Activated CD4-positive, alpha-beta T cell treated with anti-CD3 and anti-CD28 coated beads, Interleukin-2, Interleukin-4, amounts not matched to agents 100 ng/mL and 50 ng/mL, durations not matched to agents 16 hours and 8 hours (primary cell): ENCODE measurements at regions not wholly inside any gene's neighbourhood (a gene's known extent, or its start where the extent isn't known, plus 50 kb on each side); places are given as distances from the start of the nearest gene placed in this dataset.

ENCODE experiments used
- DNase-seq: peaks from one replicate; pipeline ENCODE4 v3.0.0-alpha.2; 2020; ENCODE audit warnings: low spot score

- DNase-seq, result no peak
These were observed 94.6 kb downstream of the ZPLD1 start for GRCh38 chr3:102529452-102529851.

GRCh38 chr3:102530415-102531181 is 95.8 kb downstream of the ZPLD1 start:
- no peak for DNase-seq

DNA sequence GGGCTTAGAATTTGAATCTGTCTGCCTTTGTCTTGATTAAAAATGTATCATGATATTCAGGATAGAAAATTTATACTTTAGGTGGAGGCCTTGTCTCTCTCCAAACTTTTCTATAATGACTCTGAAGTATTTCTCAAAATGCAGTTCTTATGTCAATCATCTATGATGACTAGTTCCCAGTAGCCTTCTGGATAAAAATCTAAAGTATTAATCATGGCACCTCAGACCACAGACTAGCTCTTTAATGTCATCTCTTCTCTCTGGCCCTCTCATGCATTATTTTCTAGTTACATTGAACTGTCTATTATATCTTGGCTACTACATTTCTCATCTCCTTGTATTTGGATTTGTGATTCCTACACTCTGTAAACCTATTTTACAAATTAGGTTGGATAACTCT is 96.9 kb downstream of the ZPLD1 start:
- no peak for DNase-seq

GRCh38 chr3:102532901-102533300 is 98.1 kb downstream of the ZPLD1 start:
- peak; percentile 6 for DNase-seq

DNA sequence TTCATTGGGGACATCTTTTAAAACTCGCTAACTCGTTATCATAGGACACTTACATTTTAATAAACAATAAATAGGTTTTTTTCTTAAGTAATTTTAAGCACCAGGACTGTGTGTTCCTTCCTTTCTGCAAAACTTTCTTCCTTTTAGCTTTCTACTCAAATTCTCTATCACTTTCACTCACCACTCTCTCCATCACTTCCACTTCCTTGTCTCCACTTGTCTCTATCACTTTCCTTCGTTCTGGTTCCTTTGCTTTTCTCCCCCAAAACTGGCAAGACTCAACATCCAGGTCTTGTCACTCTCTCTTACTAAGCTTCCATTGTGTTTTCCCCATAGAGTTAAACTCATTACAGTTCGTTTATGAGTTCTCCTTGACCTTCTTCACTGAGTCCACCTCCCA is 99.0 kb downstream of the ZPLD1 start:
- no peak for DNase-seq

DNA sequence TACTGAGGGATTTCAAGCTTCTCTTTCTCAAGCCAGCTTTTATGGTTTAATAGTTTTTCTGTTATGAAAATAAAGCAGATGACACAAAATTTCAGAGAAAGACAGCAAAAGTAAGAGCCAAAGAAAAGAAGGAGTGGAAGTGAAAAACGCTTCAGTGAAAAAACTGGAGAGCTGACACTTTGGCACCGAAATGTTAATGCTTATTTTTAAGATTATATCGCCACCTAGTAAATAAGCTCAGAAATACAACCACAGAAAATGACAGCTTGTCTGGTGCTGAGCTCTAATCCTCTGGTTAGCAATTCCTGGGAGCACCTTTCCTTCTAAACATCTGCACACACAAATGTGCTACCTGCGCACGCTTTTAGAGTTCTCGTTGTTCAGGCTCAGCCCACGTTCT is 101.6 kb downstream of the ZPLD1 start:
- DNase-seq, result peak; percentile 16

DNA sequence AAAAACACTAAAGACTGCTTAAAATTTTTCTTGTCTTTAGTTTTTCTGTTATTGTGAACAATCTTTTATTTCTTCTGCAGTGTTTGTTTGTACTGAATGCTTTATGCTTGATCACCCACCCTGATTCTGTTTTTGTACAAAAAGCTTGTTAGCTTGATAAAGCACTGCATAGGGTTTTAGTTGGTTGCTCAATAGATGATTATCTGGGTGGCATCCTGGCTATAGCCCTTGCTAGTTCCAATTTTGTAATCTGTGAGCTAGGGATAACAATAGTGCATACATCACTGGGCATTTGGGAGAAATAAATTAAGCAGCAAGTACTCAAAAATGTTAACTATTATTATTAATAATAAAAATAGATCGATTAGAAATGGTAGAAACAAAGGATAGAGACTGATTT is 102.3 kb downstream of the ZPLD1 start:
- DNase-seq, result no peak

- no peak for DNase-seq
These were observed 109.9 kb downstream of the ZPLD1 start for GRCh38 chr3:102544741-102545140.

- no peak for DNase-seq
These were observed 110.5 kb downstream of the ZPLD1 start for GRCh38 chr3:102545276-102545675.

DNA sequence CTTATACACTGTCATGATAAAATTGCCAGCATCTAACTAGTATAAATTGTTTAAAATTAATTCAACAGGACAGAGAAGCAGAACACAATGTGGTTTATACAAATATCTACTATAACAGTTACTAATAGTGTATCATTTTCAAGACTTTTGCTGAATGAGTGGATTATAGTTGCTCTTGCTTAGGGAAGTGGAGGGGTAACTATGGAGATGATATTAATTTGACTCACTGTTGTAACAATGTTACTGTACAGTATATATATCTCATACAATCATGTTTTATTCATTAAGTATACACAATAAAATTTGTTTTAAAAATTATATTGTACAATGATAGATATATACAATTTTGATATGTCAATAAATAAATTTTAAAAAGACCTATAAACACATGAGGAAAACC is 119.1 kb downstream of the ZPLD1 start:
- DNase-seq, result no peak

DNA sequence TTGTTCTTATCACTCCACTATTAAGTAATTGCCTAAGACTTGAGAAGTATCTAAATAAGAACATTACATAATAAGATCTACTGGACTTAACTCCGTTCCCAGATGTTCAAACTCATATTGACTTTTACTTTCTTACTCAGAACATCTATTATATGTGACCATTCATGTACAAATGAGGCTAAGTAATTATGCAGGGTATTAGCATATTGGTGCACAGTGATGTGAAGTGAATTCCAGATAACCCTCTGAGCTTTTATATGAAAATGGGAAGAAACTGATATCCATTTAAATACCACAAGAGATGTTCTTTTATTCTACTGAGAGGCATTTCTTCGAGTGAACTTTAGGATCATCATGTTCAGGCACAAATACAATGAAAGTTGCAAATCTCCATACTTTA is 135.7 kb downstream of the ZPLD1 start:
- DNase-seq, result no peak

DNA sequence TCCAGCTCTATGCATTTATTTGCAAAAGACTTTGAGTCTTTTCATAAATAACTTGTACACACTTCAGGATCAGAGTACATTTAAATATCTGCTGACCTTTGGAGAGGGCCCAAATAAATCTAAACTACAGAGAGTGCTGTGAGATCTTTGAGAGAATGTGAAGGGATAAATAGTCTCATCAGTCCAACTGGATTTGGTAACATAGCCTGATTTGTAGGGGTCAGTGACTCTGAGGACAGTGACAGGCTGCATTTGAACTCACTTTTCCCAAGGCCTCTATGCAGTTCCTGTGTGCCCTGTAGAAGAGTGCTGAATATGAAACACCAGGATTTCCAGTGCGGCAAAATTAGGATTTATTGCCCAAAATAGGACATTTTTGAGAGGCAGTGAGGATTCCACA is 136.2 kb downstream of the ZPLD1 start:
- no peak for DNase-seq

- no peak for DNase-seq
These were observed 137.0 kb downstream of the ZPLD1 start for GRCh38 chr3:102571720-102572384.

DNA sequence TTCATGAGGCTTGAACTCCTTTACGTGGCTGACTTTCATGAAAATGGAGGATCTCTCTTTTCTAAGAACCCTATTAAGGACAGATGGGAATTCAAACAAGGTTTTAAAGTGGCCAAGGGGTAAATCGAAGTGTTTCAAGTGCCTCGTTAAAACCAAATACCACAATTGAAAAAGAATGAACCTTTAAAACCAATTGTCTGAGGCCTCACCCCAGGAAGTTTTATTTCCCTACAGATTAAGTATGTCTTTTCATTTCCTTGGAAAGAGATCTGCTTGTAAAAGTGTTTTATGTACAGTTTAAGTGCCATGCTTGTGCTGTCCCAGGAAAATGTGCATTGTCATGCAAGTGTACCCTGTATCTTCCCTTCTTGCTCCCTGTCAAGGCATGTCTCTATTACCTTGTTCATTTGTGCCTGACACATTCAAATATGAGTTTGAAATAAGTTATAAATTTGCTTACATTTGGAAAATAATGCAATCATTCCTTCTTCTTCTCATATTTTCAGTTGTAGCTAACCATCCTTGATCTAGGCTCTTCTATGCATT is 138.7 kb downstream of the ZPLD1 start:
- no peak for DNase-seq

- no peak for DNase-seq
These were observed 139.5 kb downstream of the ZPLD1 start for GRCh38 chr3:102574355-102574754.

DNA sequence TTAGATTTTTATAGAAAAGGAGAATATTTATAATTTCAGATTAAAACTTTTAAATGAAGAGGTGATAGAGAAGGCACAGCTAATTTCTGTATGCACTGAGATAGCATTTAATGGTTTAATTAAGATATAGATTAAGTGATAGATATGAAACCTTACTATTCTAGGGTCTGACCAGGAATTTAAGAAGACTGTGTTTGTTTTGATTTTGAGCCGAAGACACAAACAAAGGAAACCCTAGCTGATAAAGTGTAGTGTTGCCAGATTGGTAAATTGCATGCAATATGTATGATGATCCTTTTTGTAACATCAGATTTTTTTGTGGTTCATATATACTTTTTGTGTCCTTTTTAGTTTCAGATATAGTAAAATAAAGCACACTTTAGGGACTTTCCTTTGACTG is 141.8 kb downstream of the ZPLD1 start:
- DNase-seq, result no peak

DNA sequence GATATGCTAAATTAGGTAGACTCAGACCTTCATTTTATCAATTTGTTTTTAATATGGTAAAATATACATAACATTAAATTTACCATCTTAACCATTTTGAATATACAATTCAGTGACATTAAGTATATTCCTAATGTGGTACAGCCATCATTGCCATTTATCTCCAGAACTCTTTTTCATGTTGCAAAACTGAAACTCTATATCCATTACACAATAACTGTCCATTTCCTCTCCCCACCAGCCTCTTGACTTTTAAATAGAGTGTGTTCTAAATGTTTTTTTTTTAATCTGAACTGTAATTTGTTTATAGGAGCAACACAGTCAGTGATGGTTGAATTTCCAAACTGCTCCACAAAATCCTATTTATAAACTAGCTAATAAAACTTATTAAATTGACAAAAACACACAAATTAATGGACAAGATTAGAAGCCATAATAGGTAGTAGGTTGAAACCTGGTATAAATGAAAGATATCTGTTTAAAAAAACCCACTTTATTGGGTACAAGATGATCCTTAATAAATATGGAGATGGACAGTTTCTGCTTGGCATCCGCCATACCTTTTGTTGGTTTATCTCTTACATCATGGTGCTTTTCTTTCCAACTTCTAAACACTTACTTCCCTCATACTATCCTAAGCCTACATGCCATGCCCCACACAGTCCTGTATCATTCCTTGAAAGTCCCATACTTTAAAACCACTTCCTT is 142.4 kb downstream of the ZPLD1 start:
- DNase-seq, result no peak

DNA sequence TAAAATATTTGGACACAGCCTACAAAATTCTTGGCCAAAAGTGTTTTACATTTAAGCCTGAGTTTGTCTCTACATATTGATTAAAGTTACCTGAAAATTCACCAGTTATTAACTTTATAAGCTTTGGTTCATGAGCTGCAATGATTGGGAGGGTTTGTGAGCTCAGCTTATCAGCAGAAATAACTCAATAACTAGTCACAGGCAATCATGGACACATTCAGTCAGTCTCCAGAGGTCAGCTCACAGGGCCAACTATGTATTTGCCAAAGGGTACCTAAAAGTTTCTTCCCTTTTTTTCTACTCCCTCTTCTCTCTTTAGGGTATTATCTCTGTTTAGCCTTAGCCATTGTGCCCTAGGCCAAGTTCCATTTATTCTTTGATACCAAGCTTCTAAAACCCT is 145.9 kb downstream of the ZPLD1 start:
- no peak for DNase-seq

GRCh38 chr3:102586485-102586884 is 151.7 kb downstream of the ZPLD1 start:
- DNase-seq, result no peak

DNA sequence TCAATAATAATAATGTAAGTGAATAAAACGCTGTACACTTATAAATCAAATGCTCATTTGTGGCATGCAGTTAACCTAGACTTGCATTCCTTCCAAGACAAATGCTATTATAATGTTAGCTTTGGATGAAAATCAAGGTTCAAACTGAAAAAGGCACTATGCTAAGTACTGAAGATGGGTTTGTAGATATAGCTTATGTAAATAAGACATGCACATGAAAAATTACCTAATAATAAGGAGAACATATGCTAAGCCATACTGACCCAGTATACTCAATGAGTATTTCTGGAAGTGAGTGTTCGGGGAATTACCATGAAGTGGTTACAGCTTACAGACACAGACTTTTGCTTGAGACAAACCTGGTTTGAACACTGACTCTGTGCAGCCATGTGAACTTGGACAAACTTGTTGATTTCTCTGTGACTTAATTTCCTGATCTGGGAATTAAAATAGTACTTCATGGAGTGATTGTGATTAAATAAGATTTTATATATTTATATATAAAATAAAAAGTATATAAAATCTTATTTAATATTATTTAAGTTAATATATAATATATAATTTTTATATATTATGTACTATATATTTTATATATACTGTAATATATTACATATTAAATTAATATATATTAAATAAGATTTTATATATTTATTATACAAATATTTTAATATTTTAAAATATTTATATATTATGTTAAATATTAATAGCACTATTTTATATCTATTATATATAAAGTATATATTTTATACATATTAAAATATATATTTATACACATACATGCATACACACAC is 159.2 kb downstream of the ZPLD1 start:
- no peak for DNase-seq

- DNase-seq, result no peak
These were observed 160.2 kb downstream of the ZPLD1 start for GRCh38 chr3:102595057-102595456.
